Testis (tissue), 2 donors: ENCODE measurements at regions not wholly inside any gene's neighbourhood (a gene's known extent, or its start where the extent isn't known, plus 50 kb on each side); places are given as distances from the start of the nearest gene placed in this dataset.

Experiments used
- POLR2A ChIP-seq: fragments of 450-650 bp; IDR thresholded peaks from one replicate; pipeline ENCODE4 v1.6.1; 2017; ENCODE audit warnings: antibody characterized with exemption, mild to moderate bottlenecking, moderate library complexity
- TF ChIP-seq, protein P1 (sequence below), 3 experiments: fragments of 450-650 bp in 2 of 3; fragments of 200-600 bp in 1 of 3; sonication (generic) in 1 of 3; IDR thresholded peaks; one replicate each; pipeline ENCODE4 v1.5.1; 2016 to 2019; ENCODE audit warnings: antibody characterized with exemption in 3 of 3, mild to moderate bottlenecking in 2 of 3, moderate library complexity in 1 of 3

DNA sequence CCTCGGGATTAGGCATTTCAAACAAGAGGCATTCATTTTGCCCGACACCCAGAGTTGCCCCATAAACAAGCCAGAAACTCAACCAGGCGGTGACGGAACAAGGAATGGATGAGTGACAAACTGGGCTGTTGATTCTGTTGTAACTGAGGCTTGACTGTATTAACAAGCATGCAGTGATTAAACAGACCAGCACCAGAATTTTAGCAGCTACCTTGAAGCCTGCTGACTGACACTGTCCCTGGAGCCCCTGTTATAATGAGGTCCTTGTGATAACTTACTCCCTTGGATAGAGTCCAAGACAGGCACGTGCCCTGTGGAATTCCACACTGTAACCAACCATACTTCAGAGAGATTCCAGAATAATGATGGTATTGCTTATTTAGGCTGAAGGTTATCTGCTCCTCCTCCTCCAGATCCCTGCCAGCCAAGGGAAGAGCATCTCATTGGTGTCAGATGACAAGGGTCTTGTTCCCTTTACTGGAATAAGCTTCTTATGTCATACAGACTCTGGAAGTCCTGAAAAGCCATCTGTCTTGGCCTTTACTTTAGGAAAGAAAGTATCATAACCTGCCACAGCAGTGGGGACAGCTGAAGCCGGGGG, 97.1 kb upstream of the RMDN2 start:
- TF ChIP-seq, protein P1, sequence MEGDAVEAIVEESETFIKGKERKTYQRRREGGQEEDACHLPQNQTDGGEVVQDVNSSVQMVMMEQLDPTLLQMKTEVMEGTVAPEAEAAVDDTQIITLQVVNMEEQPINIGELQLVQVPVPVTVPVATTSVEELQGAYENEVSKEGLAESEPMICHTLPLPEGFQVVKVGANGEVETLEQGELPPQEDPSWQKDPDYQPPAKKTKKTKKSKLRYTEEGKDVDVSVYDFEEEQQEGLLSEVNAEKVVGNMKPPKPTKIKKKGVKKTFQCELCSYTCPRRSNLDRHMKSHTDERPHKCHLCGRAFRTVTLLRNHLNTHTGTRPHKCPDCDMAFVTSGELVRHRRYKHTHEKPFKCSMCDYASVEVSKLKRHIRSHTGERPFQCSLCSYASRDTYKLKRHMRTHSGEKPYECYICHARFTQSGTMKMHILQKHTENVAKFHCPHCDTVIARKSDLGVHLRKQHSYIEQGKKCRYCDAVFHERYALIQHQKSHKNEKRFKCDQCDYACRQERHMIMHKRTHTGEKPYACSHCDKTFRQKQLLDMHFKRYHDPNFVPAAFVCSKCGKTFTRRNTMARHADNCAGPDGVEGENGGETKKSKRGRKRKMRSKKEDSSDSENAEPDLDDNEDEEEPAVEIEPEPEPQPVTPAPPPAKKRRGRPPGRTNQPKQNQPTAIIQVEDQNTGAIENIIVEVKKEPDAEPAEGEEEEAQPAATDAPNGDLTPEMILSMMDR (IDR thresholded peaks at IDR 0.05): no peak
- no peak for TF ChIP-seq POLR2A
